ENCODE measurements at regions not wholly inside any gene's neighbourhood (a gene's known extent, or its start where the extent isn't known, plus 50 kb on each side); places are given as distances from the start of the nearest gene placed in this dataset.

- ChIA-PET CTCF (no interaction called here), POLR2A (no interaction called here)
- no peak for DNase-seq (ENCODE audit: extremely low spot score)
- no peak for TF ChIP-seq CTCF (IDR thresholded peaks at IDR 0.05; ENCODE audit: control extremely low read depth, extremely low read depth, low read depth, missing control alignments)
Observed at GRCh38 chr16:5416013-5416412, 318.4 kb upstream of the EEF2KMT start.

GRCh38 chr16:5415123-5415522, 317.5 kb upstream of the EEF2KMT start:
- no peak for DNase-seq (ENCODE audit: extremely low spot score)
- CTCF ChIA-PET, result no interaction called here
- no peak for TF ChIP-seq CTCF (IDR thresholded peaks at IDR 0.05; ENCODE audit: control extremely low read depth, extremely low read depth, low read depth, missing control alignments)
- POLR2A ChIA-PET, result no interaction called here

- DNase-seq (ENCODE audit: extremely low spot score), result no peak
- TF ChIP-seq CTCF (IDR thresholded peaks at IDR 0.05; ENCODE audit: control extremely low read depth, extremely low read depth, low read depth, missing control alignments), result no peak
- POLR2A ChIA-PET, result no interaction called here
- CTCF ChIA-PET, result interaction anchor here (1.4 kb wide), 1 partner anchor 15 kb away, joined by 3 read pairs; no protein-coding TSS in a partner anchor
Observed at GRCh38 chr16:5412731-5413130, 315.1 kb upstream of the EEF2KMT start.

GRCh38 chr16:5398203-5398602, 300.6 kb upstream of the EEF2KMT start:
- ChIA-PET POLR2A (no interaction called here), CTCF (interaction anchor here (0.9 kb wide), 1 partner anchor 15 kb away, joined by 3 read pairs; no protein-coding TSS in a partner anchor)
- TF ChIP-seq CTCF (IDR thresholded peaks at IDR 0.05; ENCODE audit: control extremely low read depth, extremely low read depth, low read depth, missing control alignments), result no peak
- DNase-seq (ENCODE audit: extremely low spot score), result no peak

GRCh38 chr16:5396880-5397279, 299.3 kb upstream of the EEF2KMT start:
- CTCF ChIA-PET, result no interaction called here
- DNase-seq (ENCODE audit: extremely low spot score), result no peak
- POLR2A ChIA-PET, result no interaction called here
- TF ChIP-seq CTCF (IDR thresholded peaks at IDR 0.05; ENCODE audit: control extremely low read depth, extremely low read depth, low read depth, missing control alignments), result no peak

GRCh38 chr16:5393070-5393469, 295.5 kb upstream of the EEF2KMT start:
- TF ChIP-seq CTCF (IDR thresholded peaks at IDR 0.05; ENCODE audit: control extremely low read depth, extremely low read depth, low read depth, missing control alignments), result no peak
- ChIA-PET POLR2A (no interaction called here), CTCF (no interaction called here)
- DNase-seq (ENCODE audit: extremely low spot score), result no peak

- TF ChIP-seq CTCF (IDR thresholded peaks at IDR 0.05; ENCODE audit: control extremely low read depth, extremely low read depth, low read depth, missing control alignments), result no peak
- DNase-seq (ENCODE audit: extremely low spot score), result no peak
- ChIA-PET CTCF (no interaction called here), POLR2A (no interaction called here)
Observed at GRCh38 chr16:5386989-5387388, 289.4 kb upstream of the EEF2KMT start.
